KMS-11 (cell line): ENCODE measurements at regions not wholly inside any gene's neighbourhood (a gene's known extent, or its start where the extent isn't known, plus 50 kb on each side); places are given as distances from the start of the nearest gene placed in this dataset.

Experiments
- H2AFZ ChIP-seq: fragments of 200-600 bp; sonication (generic); 2 replicates; pipeline ENCODE4 v1.6.1; 2016; ENCODE audit warnings: antibody characterized with exemption, mixed run types, low read depth
- H3K27ac ChIP-seq: fragments of 200-600 bp; sonication (generic); 2 replicates; pipeline ENCODE4 v1.6.1; 2016; ENCODE audit warnings: mild to moderate bottlenecking, mixed run types
- H3K27me3 ChIP-seq: fragments of 200-600 bp; sonication (generic); 2 replicates; pipeline ENCODE4 v1.6.1; 2017; ENCODE audit warnings: mild to moderate bottlenecking, low read depth, mixed run types, moderate library complexity; ENCODE audit not compliant: insufficient read depth
- H3K36me3 ChIP-seq: fragments of 200-600 bp; sonication (generic); 2 replicates; pipeline ENCODE4 v1.6.1; 2017; ENCODE audit warnings: mild to moderate bottlenecking, mixed run types; ENCODE audit not compliant: insufficient read depth
- H3K4me1 ChIP-seq: fragments of 200-600 bp; sonication (generic); 2 replicates; pipeline ENCODE4 v1.6.1; 2016; ENCODE audit warnings: mild to moderate bottlenecking, low read depth, mixed run types; ENCODE audit not compliant: poor library complexity, severe bottlenecking
- H3K4me2 ChIP-seq: fragments of 200-600 bp; sonication (generic); 2 replicates; pipeline ENCODE4 v1.7.0; 2016; ENCODE audit warnings: mild to moderate bottlenecking, mixed run types
- H3K4me3 ChIP-seq: fragments of 200-600 bp; sonication (generic); IDR thresholded peaks from 2 replicates; pipeline ENCODE4 v1.6.1; 2017; ENCODE audit warnings: low read depth, low read length, mixed read lengths; ENCODE audit not compliant: insufficient read depth
- H3K79me2 ChIP-seq: fragments of 200-600 bp; sonication (generic); 2 replicates; pipeline ENCODE4 v1.6.1; 2016; ENCODE audit warnings: low read depth, mixed run types; ENCODE audit not compliant: insufficient read depth
- H3K9ac ChIP-seq: fragments of 200-600 bp; sonication (generic); 2 replicates; pipeline ENCODE4 v1.6.1; 2016; ENCODE audit warnings: mild to moderate bottlenecking, mixed run types
- H4K20me1 ChIP-seq: fragments of 200-600 bp; sonication (generic); 2 replicates; pipeline ENCODE4 v1.6.1; 2016; ENCODE audit warnings: mild to moderate bottlenecking, mixed run types; ENCODE audit not compliant: insufficient read depth
- CTCF ChIP-seq: fragments of 200-600 bp; sonication (generic); conservative IDR thresholded peaks from 2 replicates; pipeline ENCODE4 v1.6.1; 2017; ENCODE audit warnings: low read depth, mild to moderate bottlenecking, antibody characterized with exemption, low read length, moderate library complexity, mixed read lengths

GRCh38 chrX:8341814-8342590 is 122.6 kb upstream of the VCX3B start:
- H3K4me3 ChIP-seq, result no peak overlapping the region
- H4K20me1 ChIP-seq, result no peaks in the 10 kb centered on the region
- no peak overlapping the region for H3K9ac ChIP-seq
- no peak for TF ChIP-seq CTCF
- H3K4me1 ChIP-seq, result no peaks in the 10 kb centered on the region
- no peaks in the 10 kb centered on the region for H3K27me3 ChIP-seq
- no peaks in the 10 kb centered on the region for H3K36me3 ChIP-seq
- no peak overlapping the region for H3K4me2 ChIP-seq
- H2AFZ ChIP-seq, result no peak overlapping the region
- H3K79me2 ChIP-seq, result no peaks in the 10 kb centered on the region
- H3K27ac ChIP-seq, result no peak overlapping the region

GRCh38 chrX:8345473-8345872 is 119.2 kb upstream of the VCX3B start:
- H3K9ac ChIP-seq, result no peak overlapping the region
- H3K4me2 ChIP-seq, result no peak overlapping the region
- no peaks in the 10 kb centered on the region for H3K79me2 ChIP-seq
- no peaks in the 10 kb centered on the region for H3K27me3 ChIP-seq
- no peaks in the 10 kb centered on the region for H4K20me1 ChIP-seq
- no peak for TF ChIP-seq CTCF
- no peak overlapping the region for H3K27ac ChIP-seq
- H3K4me3 ChIP-seq, result no peak overlapping the region
- no peaks in the 10 kb centered on the region for H3K4me1 ChIP-seq
- H2AFZ ChIP-seq, result no peak overlapping the region
- H3K36me3 ChIP-seq, result no peaks in the 10 kb centered on the region

- H3K4me3 ChIP-seq, result no peak overlapping the region
- no peaks in the 10 kb centered on the region for H3K79me2 ChIP-seq
- H3K4me1 ChIP-seq, result no peaks in the 10 kb centered on the region
- H2AFZ ChIP-seq, result no peak overlapping the region
- H3K9ac ChIP-seq, result no peak overlapping the region
- H3K4me2 ChIP-seq, result no peak overlapping the region
- no peak overlapping the region for H3K27ac ChIP-seq
- no peak for TF ChIP-seq CTCF
- H4K20me1 ChIP-seq, result no peaks in the 10 kb centered on the region
- no peaks in the 10 kb centered on the region for H3K36me3 ChIP-seq
- H3K27me3 ChIP-seq, result no peaks in the 10 kb centered on the region
Measured at GRCh38 chrX:8346060-8346459, 118.6 kb upstream of the VCX3B start.

GRCh38 chrX:8346892-8347291 is 117.7 kb upstream of the VCX3B start:
- no peak overlapping the region for H3K9ac ChIP-seq
- H3K4me2 ChIP-seq, result no peak overlapping the region
- H4K20me1 ChIP-seq, result no peaks in the 10 kb centered on the region
- H3K27me3 ChIP-seq, result no peaks in the 10 kb centered on the region
- no peaks in the 10 kb centered on the region for H3K4me1 ChIP-seq
- H2AFZ ChIP-seq, result no peak overlapping the region
- H3K4me3 ChIP-seq, result no peak overlapping the region
- H3K79me2 ChIP-seq, result no peaks in the 10 kb centered on the region
- no peak overlapping the region for H3K27ac ChIP-seq
- TF ChIP-seq CTCF, result no peak
- no peaks in the 10 kb centered on the region for H3K36me3 ChIP-seq
